Activated CD4-positive, CD25-positive, alpha-beta regulatory T cell treated with anti-CD3 and anti-CD28 coated beads, Interleukin-2, amount 50 U/mL, for 16 hours (primary cell): ENCODE measurements at regions not wholly inside any gene's neighbourhood (a gene's known extent, or its start where the extent isn't known, plus 50 kb on each side); places are given as distances from the start of the nearest gene placed in this dataset.
"Not testable (repeated sequence)": the region's sequence is repeated elsewhere in the genome, so short reads cannot be mapped to it uniquely, and the experiment has no call there.

ENCODE experiments used
- DNase-seq: peaks from one replicate; pipeline ENCODE4 v3.0.0-alpha.2; 2020; ENCODE audit warnings: low read depth, low spot score

DNA sequence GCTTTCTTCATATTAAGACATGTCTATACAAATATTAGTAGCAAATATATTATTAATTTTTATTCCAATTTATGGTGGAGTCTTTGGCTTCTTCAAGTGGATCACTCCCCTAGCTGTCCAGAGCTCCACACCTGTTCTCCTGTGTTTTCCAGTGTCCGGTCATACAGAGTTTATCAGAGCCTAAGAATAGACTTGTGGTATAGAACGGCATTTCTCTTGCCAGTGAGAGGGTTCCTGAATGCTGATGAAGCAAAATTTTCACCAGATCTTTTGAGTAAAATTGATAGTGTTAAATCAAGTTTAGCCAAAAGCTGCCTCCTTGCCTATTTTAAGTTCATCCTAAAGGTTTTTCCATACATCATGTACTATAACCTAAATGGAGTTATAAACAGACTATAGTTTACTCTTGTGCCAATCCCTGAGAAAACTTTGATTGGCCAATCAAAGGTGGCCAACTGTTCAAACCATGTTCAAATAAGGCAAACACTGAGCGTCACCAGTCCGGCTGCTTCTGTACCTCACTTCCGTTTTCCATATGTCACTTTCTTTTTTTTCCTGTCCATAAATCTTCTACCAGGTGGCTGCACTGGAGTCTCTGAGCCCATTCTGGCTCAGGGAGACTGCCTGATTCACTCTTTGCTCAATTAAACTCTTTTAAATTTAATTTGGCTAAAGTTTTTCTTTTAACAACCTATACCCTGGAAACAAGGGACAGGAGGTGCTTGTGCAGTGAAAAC lies 422.7 kb upstream of the FRG2C start:
- not testable (repeated sequence) for DNase-seq

GRCh38 chr3:75242012-75242735 lies 422.0 kb upstream of the FRG2C start:
- no peak for DNase-seq

- no peak for DNase-seq
These were observed 415.2 kb upstream of the FRG2C start for GRCh38 chr3:75248974-75249373.

- no peak for DNase-seq
These were observed 409.4 kb upstream of the FRG2C start for GRCh38 chr3:75254685-75255084.

DNA sequence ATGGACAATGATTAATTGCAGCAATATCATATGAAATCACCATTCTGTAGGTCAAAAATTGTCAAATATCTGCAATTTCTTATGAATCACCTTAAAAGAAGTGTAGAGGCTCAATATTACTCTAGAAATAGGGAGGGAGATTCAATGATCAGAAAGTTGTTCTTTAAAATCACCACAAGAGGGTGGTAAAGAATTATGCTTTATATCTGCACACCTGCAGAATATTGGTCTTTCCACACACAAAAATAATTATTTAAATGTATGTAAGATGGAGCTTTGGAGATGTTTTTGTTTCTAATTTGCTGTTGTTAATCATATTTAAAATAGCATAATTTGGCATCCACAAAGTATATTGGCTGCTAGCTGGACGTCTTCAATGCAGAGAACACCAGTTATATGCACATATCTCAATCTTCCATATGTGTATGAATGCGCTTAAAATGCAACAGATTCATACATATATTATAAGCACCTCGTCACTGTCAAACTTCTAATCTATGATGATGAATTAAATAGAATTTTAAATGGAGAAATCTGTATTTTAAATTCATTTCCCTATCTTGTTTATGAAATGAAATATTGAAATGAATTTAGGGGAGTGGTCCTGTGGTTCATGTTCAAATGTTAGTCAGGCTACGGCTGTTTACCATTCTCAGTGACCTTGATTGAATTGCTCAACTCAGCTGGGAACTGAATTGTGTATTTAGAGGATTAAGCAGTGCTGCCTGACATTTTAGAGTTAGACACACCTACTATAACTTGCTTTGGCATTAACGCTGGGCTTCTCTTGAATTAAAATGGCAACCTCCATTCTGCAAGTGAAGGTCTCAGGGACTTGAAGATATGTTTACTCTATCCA lies 405.1 kb upstream of the FRG2C start:
- not testable (repeated sequence) for DNase-seq

DNA sequence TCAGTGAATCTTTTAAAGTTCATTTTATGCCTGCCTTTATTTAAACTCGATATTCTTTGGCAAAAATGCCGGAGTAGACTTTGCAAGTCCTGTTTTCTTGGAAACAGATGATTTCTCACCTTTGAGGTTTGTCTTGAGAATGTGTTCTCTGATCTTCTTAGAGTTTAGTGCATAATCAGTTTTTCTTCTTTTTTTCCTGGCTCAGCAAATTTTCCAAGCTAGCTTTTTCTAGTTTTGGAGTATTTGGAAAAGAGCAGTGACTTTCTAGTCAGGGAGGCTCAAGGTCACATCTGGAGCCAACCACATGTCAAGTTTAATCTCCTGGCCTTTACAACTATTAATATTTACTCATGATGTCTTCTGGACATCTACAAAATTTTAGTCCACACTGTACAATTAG lies 403.2 kb upstream of the FRG2C start:
- not testable (repeated sequence) for DNase-seq

GRCh38 chr3:75262661-75263060 lies 401.5 kb upstream of the FRG2C start:
- DNase-seq = no peak

GRCh38 chr3:75265897-75266296 lies 398.2 kb upstream of the FRG2C start:
- no peak for DNase-seq

- not testable (repeated sequence) for DNase-seq
These were observed 395.6 kb upstream of the FRG2C start for GRCh38 chr3:75268576-75268975.

GRCh38 chr3:75272237-75272636 lies 391.9 kb upstream of the FRG2C start:
- not testable (repeated sequence) for DNase-seq

DNA sequence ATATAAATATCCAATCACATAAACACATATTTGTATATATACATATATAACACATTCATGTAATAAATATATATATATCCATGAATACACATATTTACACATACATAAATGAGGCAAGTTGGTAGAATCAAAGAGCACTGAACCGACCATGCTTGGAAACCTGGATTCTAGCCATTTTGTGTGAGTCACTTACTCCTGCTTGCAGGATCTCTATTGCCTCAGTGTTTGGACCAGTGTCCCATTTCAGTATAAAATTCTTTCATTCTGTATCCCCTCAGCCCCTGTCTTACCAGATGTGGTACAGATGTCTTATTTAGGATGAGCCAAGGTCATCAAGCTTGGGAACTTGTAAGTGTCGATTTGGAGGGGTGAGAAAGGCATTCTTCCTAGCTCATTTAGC lies 391.4 kb upstream of the FRG2C start:
- no peak for DNase-seq

DNA sequence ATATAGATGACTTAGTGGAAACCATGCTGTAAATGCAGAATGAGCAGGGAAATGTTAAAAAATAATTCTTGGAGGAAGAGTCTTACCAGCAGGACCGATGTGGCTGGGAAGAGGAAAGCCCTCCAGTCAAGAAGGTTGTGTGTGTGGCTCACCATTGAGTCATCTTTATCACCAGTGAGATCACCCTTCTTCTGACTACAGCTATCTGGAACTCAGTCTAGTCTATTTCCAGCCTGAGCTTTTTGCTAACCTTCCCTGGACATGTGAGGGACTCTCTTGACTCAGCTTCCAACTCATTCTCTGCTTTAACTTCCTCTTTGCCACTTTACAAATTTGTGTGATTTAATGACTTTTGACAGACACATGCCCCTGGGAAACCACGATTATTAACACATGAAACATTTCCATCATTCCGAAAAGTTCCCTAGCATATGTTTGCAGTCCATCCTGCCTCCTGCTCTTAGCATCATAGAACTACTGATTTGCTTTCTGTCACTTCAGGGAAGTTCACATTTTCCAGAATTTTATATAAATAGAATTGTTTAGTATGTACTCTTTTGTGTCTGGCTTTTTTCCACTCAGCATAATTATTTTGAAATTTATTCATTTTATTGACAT lies 378.5 kb upstream of the FRG2C start:
- not testable (repeated sequence) for DNase-seq

GRCh38 chr3:75288972-75289574 lies 375.1 kb upstream of the FRG2C start:
- DNase-seq = not testable (repeated sequence)

- no peak for DNase-seq
These were observed 370.0 kb upstream of the FRG2C start for GRCh38 chr3:75294124-75294523.

- no peak for DNase-seq
These were observed 369.1 kb upstream of the FRG2C start for GRCh38 chr3:75295013-75295412.

DNA sequence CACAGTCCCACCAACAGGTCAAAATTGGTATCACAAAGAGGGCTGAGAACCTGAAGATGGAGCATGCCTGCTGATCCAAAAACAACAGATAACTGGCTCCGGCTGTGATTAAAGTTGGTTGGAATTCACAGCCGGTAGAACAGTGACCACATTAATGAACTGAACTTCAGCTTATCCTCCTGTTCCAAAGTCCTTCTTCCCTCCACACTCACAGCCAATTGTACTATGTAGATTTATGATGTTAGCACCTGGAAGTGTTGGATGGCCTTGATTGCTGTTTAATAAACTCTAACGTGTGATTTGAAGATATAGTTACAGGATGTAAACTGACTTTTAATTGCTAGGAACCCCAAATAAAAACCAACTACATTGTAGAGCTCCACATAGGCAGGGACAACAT lies 367.3 kb upstream of the FRG2C start:
- DNase-seq = no peak

DNA sequence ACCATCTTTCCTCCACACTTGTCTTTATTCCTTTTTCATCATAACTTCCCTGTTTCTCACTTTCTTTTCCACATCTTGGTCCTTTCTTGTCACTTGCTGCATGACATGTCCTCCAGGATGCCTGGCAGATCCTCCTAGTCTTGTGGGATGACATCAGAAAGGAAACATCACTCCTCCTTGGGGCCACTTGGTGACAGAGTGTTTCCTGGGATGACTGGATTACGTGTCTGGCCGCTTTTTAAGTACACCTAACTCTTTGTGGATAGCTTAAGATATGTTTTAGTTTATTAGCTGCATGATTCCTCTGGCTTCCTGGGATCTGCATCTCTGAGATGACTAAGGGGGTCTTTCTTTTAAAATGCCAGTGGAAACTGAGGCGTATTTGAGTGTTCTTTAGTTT lies 363.5 kb upstream of the FRG2C start:
- no peak for DNase-seq

DNA sequence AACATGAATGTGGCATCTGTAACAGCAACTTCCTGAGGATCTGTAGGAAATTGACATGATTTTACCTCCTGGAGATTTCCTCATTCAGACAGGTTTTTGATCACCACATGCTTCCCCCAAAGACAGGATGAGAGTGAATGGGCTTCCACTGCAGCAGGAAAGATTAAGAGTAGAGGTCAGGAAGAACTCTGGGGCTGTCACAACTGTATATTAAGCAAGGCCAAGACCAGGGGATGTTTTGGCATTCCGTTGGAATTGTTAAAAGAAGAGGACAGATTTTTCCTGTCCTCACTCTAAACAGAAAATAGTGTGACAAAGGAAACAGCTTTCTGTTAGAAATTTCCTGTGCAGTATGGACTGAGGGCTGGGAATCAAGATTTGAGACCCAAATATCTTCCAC lies 363.1 kb upstream of the FRG2C start:
- not testable (repeated sequence) for DNase-seq

- no peak for DNase-seq
These were observed 360.4 kb upstream of the FRG2C start for GRCh38 chr3:75303741-75304140.

DNA sequence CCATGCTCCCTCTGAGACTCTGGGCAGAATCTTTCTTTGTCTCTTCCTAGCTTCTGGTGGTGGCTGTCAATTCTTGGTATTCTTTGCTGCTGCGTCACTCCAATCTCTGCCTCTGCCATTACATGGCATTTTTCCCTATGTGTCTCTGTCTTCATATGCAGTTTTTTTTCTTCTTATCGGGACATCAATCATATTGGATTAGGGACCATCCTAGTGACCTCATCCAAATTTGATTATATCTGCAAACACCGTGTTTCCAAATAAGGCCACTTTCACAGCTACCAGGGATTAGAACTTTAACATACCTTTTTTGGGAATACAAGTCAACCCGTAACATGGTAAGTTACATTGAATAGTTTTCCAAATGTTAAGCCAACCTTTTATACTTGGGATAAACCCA lies 358.2 kb upstream of the FRG2C start:
- DNase-seq = no peak

- not testable (repeated sequence) for DNase-seq
These were observed 352.8 kb upstream of the FRG2C start for GRCh38 chr3:75311306-75311705.
